Urothelium cell line (cell line): ENCODE measurements at regions not wholly inside any gene's neighbourhood (a gene's known extent, or its start where the extent isn't known, plus 50 kb on each side); places are given as distances from the start of the nearest gene placed in this dataset.
"Not testable (repeated sequence)": the region's sequence is repeated elsewhere in the genome, so short reads cannot be mapped to it uniquely, and the experiment has no call there.

Experiments
- DNase-seq: peaks from one replicate; pipeline ENCODE4 v3.0.0; 2011; ENCODE audit warnings: low spot score, mixed read lengths
- FAIRE-seq: peaks from 2 replicates; lab custom pipeline; 2011; peaks lifted over from hg19 to GRCh38; lab: Jason Lieb, UNC

GRCh38 chr6:141790921-141791320 is 341.8 kb upstream of the GJE1 start:
- FAIRE-seq, result no peak

GRCh38 chr6:141788096-141788495 is 344.6 kb upstream of the GJE1 start:
- FAIRE-seq (no peak), DNase-seq (no peak)

More at GRCh38 chr6:141790921-141791320, 341.8 kb upstream of the GJE1 start:
- DNase-seq, result no peak

GRCh38 chr6:141783585-141783984 is 349.1 kb upstream of the GJE1 start:
- no peak for FAIRE-seq
- no peak for DNase-seq

- FAIRE-seq (no peak), DNase-seq (no peak)
These were observed 352.4 kb upstream of the GJE1 start for GRCh38 chr6:141780296-141780695.

- DNase-seq (no peak), FAIRE-seq (no peak)
These were observed 368.3 kb upstream of the GJE1 start for GRCh38 chr6:141764388-141764787.

GRCh38 chr6:141758430-141758829 is 374.3 kb upstream of the GJE1 start:
- DNase-seq (no peak), FAIRE-seq (no peak)

- no peak for DNase-seq
These were observed 379.5 kb upstream of the GJE1 start for GRCh38 chr6:141753180-141753579.

GRCh38 chr6:141752677-141753076 is 380.0 kb upstream of the GJE1 start:
- no peak for DNase-seq
- FAIRE-seq, result no peak

More at GRCh38 chr6:141753180-141753579, 379.5 kb upstream of the GJE1 start:
- FAIRE-seq, result no peak

- FAIRE-seq, DNase-seq: not testable (repeated sequence)
These were observed 386.4 kb upstream of the GJE1 start for GRCh38 chr6:141746324-141746723.

GRCh38 chr6:141744971-141745370 is 387.8 kb upstream of the GJE1 start:
- DNase-seq (no peak), FAIRE-seq (no peak)

GRCh38 chr6:141744194-141744925 is 388.4 kb upstream of the GJE1 start:
- FAIRE-seq (no peak), DNase-seq (no peak)

- FAIRE-seq (no peak), DNase-seq (no peak)
These were observed 396.6 kb upstream of the GJE1 start for GRCh38 chr6:141736104-141736503.

GRCh38 chr6:141735126-141735525 is 397.6 kb upstream of the GJE1 start:
- FAIRE-seq (no peak), DNase-seq (no peak)

- FAIRE-seq (no peak), DNase-seq (no peak)
These were observed 398.5 kb upstream of the GJE1 start for GRCh38 chr6:141734071-141734840.

GRCh38 chr6:141729146-141729545 is 403.6 kb upstream of the GJE1 start:
- FAIRE-seq (no peak), DNase-seq (no peak)

- DNase-seq (no peak), FAIRE-seq (no peak)
These were observed 404.4 kb upstream of the GJE1 start for GRCh38 chr6:141728330-141728729.

- FAIRE-seq, result no peak
- DNase-seq, result no peak
These were observed 406.5 kb upstream of the GJE1 start for GRCh38 chr6:141726248-141726647.

GRCh38 chr6:141724731-141725130 is 408.0 kb upstream of the GJE1 start:
- FAIRE-seq (no peak), DNase-seq (no peak)

GRCh38 chr6:141719476-141719875 is 413.2 kb upstream of the GJE1 start:
- no peak for FAIRE-seq
- DNase-seq, result no peak

- FAIRE-seq (no peak), DNase-seq (no peak)
These were observed 427.3 kb upstream of the GJE1 start for GRCh38 chr6:141705431-141705830.

GRCh38 chr6:141704151-141704550 is 428.6 kb upstream of the GJE1 start:
- FAIRE-seq, result no peak
- no peak for DNase-seq

GRCh38 chr6:141701732-141702131 is 431.0 kb upstream of the GJE1 start:
- DNase-seq, result no peak
- no peak for FAIRE-seq
